ENCODE measurements at regions not wholly inside any gene's neighbourhood (a gene's known extent, or its start where the extent isn't known, plus 50 kb on each side); places are given as distances from the start of the nearest gene placed in this dataset.

DNA sequence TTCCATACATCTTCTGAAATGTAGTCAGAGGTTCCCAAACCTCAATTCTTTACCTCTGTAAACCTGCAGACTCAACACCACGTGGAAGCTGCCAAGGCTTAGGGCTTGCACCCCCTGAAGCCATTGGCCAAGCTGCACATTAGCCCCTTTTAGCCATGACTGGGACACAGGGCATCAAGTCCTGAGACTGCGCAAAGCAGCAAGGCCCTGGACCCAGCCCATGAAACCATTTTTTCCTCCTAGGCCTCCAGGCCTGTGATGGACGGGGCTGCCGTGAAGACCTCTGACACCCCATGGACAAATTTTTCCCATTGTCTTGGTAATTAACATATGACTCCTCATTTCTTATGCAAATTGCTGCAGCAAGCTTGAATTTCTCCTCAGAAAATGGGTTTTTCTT lies 727.8 kb downstream of the C6orf118 start:
- no peak for TF ChIP-seq POLR2AphosphoS5 (IDR thresholded peaks at IDR 0.05; ENCODE audit: borderline replicate concordance, low read depth, low read length)
- TF ChIP-seq EZH2 (IDR thresholded peaks at IDR 0.05): no peak
